ENCODE measurements at regions not wholly inside any gene's neighbourhood (a gene's known extent, or its start where the extent isn't known, plus 50 kb on each side); places are given as distances from the start of the nearest gene placed in this dataset.
"Not testable (repeated sequence)": the region's sequence is repeated elsewhere in the genome, so short reads cannot be mapped to it uniquely, and the experiment has no call there.

- TF ChIP-seq POLR2AphosphoS5 (IDR thresholded peaks at IDR 0.05; ENCODE audit: low read depth); CTCF (IDR thresholded peaks at IDR 0.05; ENCODE audit: insufficient read depth, low read length); GABPA (IDR thresholded peaks at IDR 0.05; ENCODE audit: low read depth): not testable (repeated sequence)
Measured at GRCh38 chr4:9072521-9073220, 97.5 kb upstream of the FAM90A26 start.

Data from HL-60 (cell line).